Stimulated activated CD8-positive, alpha-beta memory T cell treated with anti-CD3 and anti-CD28 coated beads, Interleukin-4, amount 100 ng/mL, for 4 hours (primary cell): ENCODE measurements at regions not wholly inside any gene's neighbourhood (a gene's known extent, or its start where the extent isn't known, plus 50 kb on each side); places are given as distances from the start of the nearest gene placed in this dataset.

Experiments used
- DNase-seq, 2 donors: peaks; one replicate each; pipeline ENCODE4 v3.0.0-alpha.2; 2020; ENCODE audit warnings: low read depth in 2 of 2, low spot score in 1 of 2

GRCh38 chr5:67487862-67488261 lies 291.3 kb upstream of the CD180 start:
- DNase-seq = no peak

- no peak for DNase-seq
Observed at GRCh38 chr5:67483453-67484030, 286.9 kb upstream of the CD180 start.

GRCh38 chr5:67481362-67481761 lies 284.8 kb upstream of the CD180 start:
- DNase-seq = no peak

- DNase-seq = no peak
Observed at GRCh38 chr5:67478337-67478736, 281.7 kb upstream of the CD180 start.

- DNase-seq = no peak
Observed at GRCh38 chr5:67476995-67477394, 280.4 kb upstream of the CD180 start.

- no peak for DNase-seq
Observed at GRCh38 chr5:67476531-67476930, 279.9 kb upstream of the CD180 start.

- DNase-seq = no peak
Observed at GRCh38 chr5:67475489-67475888, 278.9 kb upstream of the CD180 start.

GRCh38 chr5:67474597-67475238 lies 278.1 kb upstream of the CD180 start:
- DNase-seq = no peak

- no peak for DNase-seq
Observed at GRCh38 chr5:67467110-67467509, 270.5 kb upstream of the CD180 start.

- DNase-seq = no peak
Observed at GRCh38 chr5:67465537-67466207, 269.1 kb upstream of the CD180 start.

GRCh38 chr5:67462147-67462546 lies 265.5 kb upstream of the CD180 start:
- DNase-seq = no peak

- DNase-seq = no peak
Observed at GRCh38 chr5:67459253-67459652, 262.7 kb upstream of the CD180 start.

GRCh38 chr5:67455970-67456369 lies 259.4 kb upstream of the CD180 start:
- DNase-seq = no peak

- no peak for DNase-seq
Observed at GRCh38 chr5:67454957-67455561, 258.5 kb upstream of the CD180 start.

- no peak for DNase-seq
Observed at GRCh38 chr5:67453111-67453905, 256.7 kb upstream of the CD180 start.

GRCh38 chr5:67451640-67452279 lies 255.2 kb upstream of the CD180 start:
- DNase-seq = no peak

- no peak for DNase-seq
Observed at GRCh38 chr5:67447732-67448131, 251.1 kb upstream of the CD180 start.

- DNase-seq = no peak
Observed at GRCh38 chr5:67437905-67438845, 241.6 kb upstream of the CD180 start.

- DNase-seq = no peak
Observed at GRCh38 chr5:67435032-67435431, 238.4 kb upstream of the CD180 start.

- DNase-seq = no peak
Observed at GRCh38 chr5:67434466-67434865, 237.9 kb upstream of the CD180 start.
